HEK293 (cell line): ENCODE measurements at regions not wholly inside any gene's neighbourhood (a gene's known extent, or its start where the extent isn't known, plus 50 kb on each side); places are given as distances from the start of the nearest gene placed in this dataset.

Source experiments
- SP7 ChIP-seq: fragments of 450-650 bp; formaldehyde crosslinking; IDR thresholded peaks from 2 replicates; pipeline ENCODE4 v1.5.1; 2016; ENCODE audit warnings: missing biosample characterization, missing genetic modification characterization
- ZBTB20 ChIP-seq: fragments of 450-650 bp; formaldehyde crosslinking; IDR thresholded peaks from 2 replicates; pipeline ENCODE4 v1.5.1; 2016; ENCODE audit warnings: missing biosample characterization, missing genetic modification characterization
- TF ChIP-seq, protein P1 (sequence below): fragments of 450-650 bp; formaldehyde crosslinking; IDR thresholded peaks from 2 replicates; pipeline ENCODE4 v1.5.1; 2017; ENCODE audit warnings: missing biosample characterization, missing genetic modification characterization
- TF ChIP-seq, protein P2 (sequence below): fragments of 450-650 bp; formaldehyde crosslinking; IDR thresholded peaks from 2 replicates; pipeline ENCODE4 v1.5.1; 2016; ENCODE audit warnings: missing biosample characterization, missing genetic modification characterization

DNA sequence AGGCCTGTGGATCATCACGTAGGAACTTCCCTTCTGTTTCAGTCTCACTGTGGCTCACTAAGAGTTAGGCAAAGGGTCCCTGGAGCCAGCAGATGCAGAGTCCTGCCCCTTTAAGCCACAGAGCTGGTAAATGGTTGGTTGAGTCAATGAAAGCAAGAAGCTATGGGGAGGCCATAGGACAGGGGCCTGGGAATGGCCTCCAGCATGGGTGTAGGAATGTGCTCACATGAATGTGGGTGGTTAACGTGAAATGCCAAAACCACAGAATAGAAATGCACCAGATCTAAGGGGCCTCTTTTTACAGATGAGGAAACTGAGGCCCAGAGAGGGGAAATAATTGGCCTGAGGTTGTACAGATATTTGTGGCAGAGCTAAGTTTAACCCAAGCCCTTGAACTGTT, 150.3 kb downstream of the TLE3 start:
- TF ChIP-seq ZBTB20 (tag by site-specific recombination), result no peak
- TF ChIP-seq SP7 (tag by site-specific recombination), result no peak
- TF ChIP-seq, protein P1, sequence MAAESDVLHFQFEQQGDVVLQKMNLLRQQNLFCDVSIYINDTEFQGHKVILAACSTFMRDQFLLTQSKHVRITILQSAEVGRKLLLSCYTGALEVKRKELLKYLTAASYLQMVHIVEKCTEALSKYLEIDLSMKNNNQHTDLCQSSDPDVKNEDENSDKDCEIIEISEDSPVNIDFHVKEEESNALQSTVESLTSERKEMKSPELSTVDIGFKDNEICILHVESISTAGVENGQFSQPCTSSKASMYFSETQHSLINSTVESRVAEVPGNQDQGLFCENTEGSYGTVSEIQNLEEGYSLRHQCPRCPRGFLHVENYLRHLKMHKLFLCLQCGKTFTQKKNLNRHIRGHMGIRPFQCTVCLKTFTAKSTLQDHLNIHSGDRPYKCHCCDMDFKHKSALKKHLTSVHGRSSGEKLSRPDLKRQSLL (tag by site-specific recombination), result no peak
- TF ChIP-seq, protein P2, sequence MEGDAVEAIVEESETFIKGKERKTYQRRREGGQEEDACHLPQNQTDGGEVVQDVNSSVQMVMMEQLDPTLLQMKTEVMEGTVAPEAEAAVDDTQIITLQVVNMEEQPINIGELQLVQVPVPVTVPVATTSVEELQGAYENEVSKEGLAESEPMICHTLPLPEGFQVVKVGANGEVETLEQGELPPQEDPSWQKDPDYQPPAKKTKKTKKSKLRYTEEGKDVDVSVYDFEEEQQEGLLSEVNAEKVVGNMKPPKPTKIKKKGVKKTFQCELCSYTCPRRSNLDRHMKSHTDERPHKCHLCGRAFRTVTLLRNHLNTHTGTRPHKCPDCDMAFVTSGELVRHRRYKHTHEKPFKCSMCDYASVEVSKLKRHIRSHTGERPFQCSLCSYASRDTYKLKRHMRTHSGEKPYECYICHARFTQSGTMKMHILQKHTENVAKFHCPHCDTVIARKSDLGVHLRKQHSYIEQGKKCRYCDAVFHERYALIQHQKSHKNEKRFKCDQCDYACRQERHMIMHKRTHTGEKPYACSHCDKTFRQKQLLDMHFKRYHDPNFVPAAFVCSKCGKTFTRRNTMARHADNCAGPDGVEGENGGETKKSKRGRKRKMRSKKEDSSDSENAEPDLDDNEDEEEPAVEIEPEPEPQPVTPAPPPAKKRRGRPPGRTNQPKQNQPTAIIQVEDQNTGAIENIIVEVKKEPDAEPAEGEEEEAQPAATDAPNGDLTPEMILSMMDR (tag by site-specific recombination), result no peak
